HEK293T (cell line): ENCODE measurements at regions not wholly inside any gene's neighbourhood (a gene's known extent, or its start where the extent isn't known, plus 50 kb on each side); places are given as distances from the start of the nearest gene placed in this dataset.
A peak's percentile ranks its signal among the peaks of the same experiment; 100 is the strongest.

Source experiments
- CTCF ChIA-PET: fragments of 350-600 bp; formaldehyde crosslinking; extraction: SDS; loops from one replicate; lab custom pipeline; 2021; ENCODE audit warnings: antibody characterized with exemption, inconsistent platforms; lab: Yijun Ruan, JAX
- POLR2A ChIA-PET: fragments of 350-600 bp; formaldehyde crosslinking; extraction: SDS; loops from one replicate; lab custom pipeline; 2020; ENCODE audit warnings: antibody characterized with exemption, inconsistent platforms; lab: Yijun Ruan, JAX
- DNase-seq: peaks from one replicate; pipeline ENCODE4 v3.0.0; 2012; ENCODE audit warnings: mixed read lengths; ENCODE audit errors: extremely low spot score
- ARNT ChIP-seq: fragments of 450-650 bp; IDR thresholded peaks from 2 replicates; pipeline ENCODE4 v1.6.1; 2017; ENCODE audit warnings: mild to moderate bottlenecking
- BHLHE40 ChIP-seq: fragments of 450-650 bp; IDR thresholded peaks from 2 replicates; pipeline ENCODE4 v1.6.1; 2016; ENCODE audit warnings: mild to moderate bottlenecking, moderate library complexity, borderline replicate concordance
- CTBP1 ChIP-seq: fragments of 450-650 bp; IDR thresholded peaks from 2 replicates; pipeline ENCODE4 v1.6.1; 2016; ENCODE audit warnings: borderline replicate concordance
- ELF4 ChIP-seq: fragments of 450-650 bp; IDR thresholded peaks from 2 replicates; pipeline ENCODE4 v1.6.1; 2017; ENCODE audit warnings: antibody characterized with exemption
- FOXA1 ChIP-seq: fragments of 450-650 bp; IDR thresholded peaks from 2 replicates; pipeline ENCODE4 v1.6.1; 2016; ENCODE audit warnings: mild to moderate bottlenecking
- FOXK2 ChIP-seq: fragments of 450-650 bp; IDR thresholded peaks from 2 replicates; pipeline ENCODE4 v1.6.1; 2016; ENCODE audit warnings: mild to moderate bottlenecking
- FOXM1 ChIP-seq: fragments of 450-650 bp; IDR thresholded peaks from 2 replicates; pipeline ENCODE4 v1.6.1; 2017; ENCODE audit warnings: mild to moderate bottlenecking, borderline replicate concordance
- HDGF ChIP-seq: fragments of 450-650 bp; IDR thresholded peaks from 2 replicates; pipeline ENCODE4 v1.6.1; 2017; ENCODE audit warnings: antibody characterized with exemption, borderline replicate concordance
- L3MBTL2 ChIP-seq: fragments of 450-650 bp; conservative IDR thresholded peaks from 2 replicates; pipeline ENCODE4 v1.6.1; 2016; ENCODE audit warnings: mild to moderate bottlenecking
- LEF1 ChIP-seq: fragments of 450-650 bp; IDR thresholded peaks from 2 replicates; pipeline ENCODE4 v1.6.1; 2017; ENCODE audit warnings: mild to moderate bottlenecking, borderline replicate concordance
- NFRKB ChIP-seq: fragments of 450-650 bp; IDR thresholded peaks from 2 replicates; pipeline ENCODE4 v1.6.1; 2016; ENCODE audit warnings: mild to moderate bottlenecking, moderate library complexity
- PKNOX1 ChIP-seq: fragments of 450-650 bp; IDR thresholded peaks from 2 replicates; pipeline ENCODE4 v1.6.1; 2016
- SP1 ChIP-seq: fragments of 450-650 bp; IDR thresholded peaks from 2 replicates; pipeline ENCODE4 v1.6.1; 2017
- SUZ12 ChIP-seq: fragments of 450-650 bp; IDR thresholded peaks from 2 replicates; pipeline ENCODE4 v1.6.1; 2016; ENCODE audit warnings: mild to moderate bottlenecking
- TARDBP ChIP-seq: fragments of 450-650 bp; IDR thresholded peaks from 2 replicates; pipeline ENCODE4 v1.6.1; 2016
- ZNF384 ChIP-seq: fragments of 450-650 bp; IDR thresholded peaks from 2 replicates; pipeline ENCODE4 v1.6.1; 2016

- ChIA-PET CTCF (interaction anchor here (0.9 kb wide), 1 partner anchor 15 kb away, joined by 3 read pairs; no protein-coding TSS in a partner anchor), POLR2A (no interaction called here)
- no peak for DNase-seq
- TF ChIP-seq FOXK2 (no peak), ARNT (no peak)
Observed at GRCh38 chr15:95541301-95541700, 789.2 kb upstream of the NR2F2 start.

- DNase-seq, result no peak
- TF ChIP-seq SP1 (no peak), CTBP1 (no peak), FOXK2 (no peak), LEF1 (no peak), HDGF (no peak), ELF4 (no peak), FOXA1 (no peak), ZNF384 (no peak), BHLHE40 (no peak), SUZ12 (no peak), NFRKB (no peak), L3MBTL2 (no peak), ARNT (no peak), FOXM1 (no peak), TARDBP (no peak), PKNOX1 (no peak)
- ChIA-PET POLR2A (no interaction called here), CTCF (interaction anchor here (0.8 kb wide), 1 partner anchor 10 kb away, joined by 3 read pairs; no protein-coding TSS in a partner anchor)
Observed at GRCh38 chr15:95549168-95549738, 781.2 kb upstream of the NR2F2 start.

- no peak for DNase-seq
- POLR2A ChIA-PET, result no interaction called here
- no peak for TF ChIP-seq TARDBP
- no peak for TF ChIP-seq SP1
- no peak for TF ChIP-seq CTBP1
- TF ChIP-seq PKNOX1, result peak; percentile 61
- CTCF ChIA-PET, result no interaction called here
Observed at GRCh38 chr15:95550702-95551101, 779.8 kb upstream of the NR2F2 start.

- DNase-seq, result no peak
- ChIA-PET CTCF (interaction anchor here (0.6 to 1.1 kb wide), 3 partner anchors 15 to 531 kb away, joined by 3 to 4 read pairs (median 4); no protein-coding TSS in a partner anchor), POLR2A (interaction anchor here (1.3 to 1.4 kb wide), 3 partner anchors 16 to 296 kb away, joined by 3 to 6 read pairs (median 4); no protein-coding TSS in a partner anchor)
Observed at GRCh38 chr15:95556225-95556624, 774.3 kb upstream of the NR2F2 start.

GRCh38 chr15:95556866-95557225, 773.7 kb upstream of the NR2F2 start:
- POLR2A ChIA-PET, result interaction anchor here (0.6 to 1.4 kb wide), 7 partner anchors 12 to 802 kb away, joined by 3 to 6 read pairs (median 3); no protein-coding TSS in a partner anchor
- CTCF ChIA-PET, result interaction anchor here (0.7 kb wide), 1 partner anchor 494 kb away, joined by 3 read pairs; no protein-coding TSS in a partner anchor
- peak; percentile 63 for DNase-seq
- TF ChIP-seq PKNOX1, result peak; percentile 94
- no peak for TF ChIP-seq FOXK2
- no peak for TF ChIP-seq FOXA1
- peak; percentile 92; the same call in 1 of the 2 replicates for TF ChIP-seq FOXM1
- peak; percentile 78 for TF ChIP-seq ARNT
- peak; percentile 48; the same call in 1 of the 2 replicates for TF ChIP-seq ZNF384
- TF ChIP-seq NFRKB, result no peak
- TF ChIP-seq LEF1, result peak; percentile 68; the same call in 1 of the 2 replicates
- TF ChIP-seq CTBP1, result peak; percentile 100
- TF ChIP-seq ELF4, result peak; percentile 33
- TF ChIP-seq TARDBP, result peak; percentile 19; the same call in 1 of the 2 replicates

More at GRCh38 chr15:95556225-95556624, 774.3 kb upstream of the NR2F2 start:
- TF ChIP-seq FOXA1 (no peak), SP1 (no peak), L3MBTL2 (no peak), ARNT (no peak), ZNF384 (no peak), TARDBP (no peak), SUZ12 (no peak), BHLHE40 (no peak), HDGF (no peak), LEF1 (no peak), PKNOX1 (no peak), FOXM1 (no peak), ELF4 (no peak), FOXK2 (no peak), NFRKB (no peak), CTBP1 (no peak)
